Gastrocnemius medialis (tissue), 4 donors: ENCODE measurements at regions not wholly inside any gene's neighbourhood (a gene's known extent, or its start where the extent isn't known, plus 50 kb on each side); places are given as distances from the start of the nearest gene placed in this dataset.

Experiments used
- CTCF ChIP-seq, 5 experiments: fragments of 450-650 bp in 3 of 5; fragments of 200-600 bp in 2 of 5; sonication (generic) in 2 of 5; IDR thresholded peaks in 4 of 5; conservative IDR thresholded peaks in 1 of 5; 1 replicate in 4 of 5; 2 replicates in 1 of 5; pipeline ENCODE4 v1.5.1; 2016 to 2019; ENCODE audit warnings: antibody characterized with exemption in 5 of 5, mild to moderate bottlenecking in 3 of 5, moderate library complexity in 3 of 5
- POLR2A ChIP-seq, 2 donors: fragments of 450-650 bp; IDR thresholded peaks; one replicate each; pipeline ENCODE4 v1.6.1; 2017; ENCODE audit warnings: antibody characterized with exemption in 2 of 2, mild to moderate bottlenecking in 2 of 2, moderate library complexity in 2 of 2

DNA sequence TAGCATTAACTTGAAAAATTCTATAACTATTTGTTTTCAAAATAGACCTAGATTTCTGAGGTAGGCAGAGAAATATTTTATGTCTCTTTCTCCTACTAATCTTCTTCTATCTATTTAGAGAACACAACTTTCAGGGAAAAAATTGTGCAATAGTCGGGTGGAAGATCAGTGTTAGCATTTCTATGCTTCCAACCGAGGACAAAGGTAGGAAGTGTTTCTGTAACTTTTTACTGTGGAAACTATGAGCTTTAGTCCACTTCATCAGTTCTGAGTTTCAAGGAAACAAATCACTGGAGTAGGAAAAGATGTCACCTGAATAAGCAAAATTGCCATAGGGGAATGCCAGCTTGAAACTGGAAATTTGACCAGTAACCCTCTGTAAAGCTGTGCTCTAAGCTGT is 207.7 kb upstream of the CTAGE1 start:
- TF ChIP-seq POLR2A (IDR thresholded peaks at IDR 0.05) = no peak
- TF ChIP-seq CTCF (IDR thresholded peaks at IDR 0.05 in 4 of 5, conservative IDR thresholded peaks at IDR 0.05 in 1 of 5) = no peak
